H1 (cell line): ENCODE measurements at regions not wholly inside any gene's neighbourhood (a gene's known extent, or its start where the extent isn't known, plus 50 kb on each side); places are given as distances from the start of the nearest gene placed in this dataset.

Experiments
- CTCF ChIA-PET: fragments of 300-600 bp; sonication (Branson Sonifier 250); formaldehyde crosslinking; loops from one replicate; lab custom pipeline; 2021; ENCODE audit not compliant: partially characterized antibody; lab: Charles Lee
- POLR2A ChIA-PET: fragments of 300-600 bp; sonication (Branson Sonifier 250); formaldehyde crosslinking; loops from one replicate; lab custom pipeline; 2021; ENCODE audit warnings: inconsistent platforms; ENCODE audit not compliant: partially characterized antibody; lab: Charles Lee
- DNase-seq, 2 experiments: peaks; one replicate each; pipeline versions ENCODE4 v3.0.0 to v3.0.0-alpha.2; 2010 to 2022; ENCODE audit warnings: low spot score in 2 of 2, low read depth in 1 of 2, mixed read lengths in 1 of 2
- FAIRE-seq: peaks from 2 replicates; lab custom pipeline; 2011; peaks lifted over from hg19 to GRCh38; lab: Jason Lieb, UNC
- H2AFZ ChIP-seq: 2 replicates; pipeline ENCODE4 v1.8.1; 2012; ENCODE audit warnings: low read length, inconsistent platforms
- H2AK5ac ChIP-seq: 2 replicates; pipeline ENCODE4 v1.6.1; 2013; ENCODE audit warnings: low read depth, low read length
- H2BK120ac ChIP-seq: replicated peaks from 2 replicates; pipeline ENCODE3; 2013; ENCODE audit warnings: low read depth, low read length, inconsistent platforms
- H2BK12ac ChIP-seq: 2 replicates; pipeline ENCODE4 v1.6.1; 2013; ENCODE audit warnings: low read depth, low read length
- H2BK15ac ChIP-seq: 2 replicates; pipeline ENCODE4 v1.6.1; 2013; ENCODE audit warnings: low read length
- H2BK20ac ChIP-seq: 2 replicates; pipeline ENCODE4 v1.6.1; 2013; ENCODE audit warnings: low read length
- H2BK5ac ChIP-seq: 2 replicates; pipeline ENCODE4 v1.6.1; 2013; ENCODE audit warnings: low read depth, low read length
- H3K14ac ChIP-seq: 2 replicates; pipeline ENCODE4 v1.6.1; 2013; ENCODE audit warnings: inconsistent platforms; ENCODE audit not compliant: insufficient read length
- H3K18ac ChIP-seq: 2 replicates; pipeline ENCODE4 v1.6.1; 2013; ENCODE audit warnings: low read length; ENCODE audit errors: extremely low read depth
- H3K23ac ChIP-seq: 2 replicates; pipeline ENCODE4 v1.6.1; 2013; ENCODE audit warnings: inconsistent platforms; ENCODE audit not compliant: insufficient read length
- H3K23me2 ChIP-seq: 2 replicates; pipeline ENCODE4 v1.6.1; 2013; ENCODE audit warnings: low read depth, low read length
- H3K27ac ChIP-seq: 2 replicates; pipeline ENCODE4 v1.6.1; 2011; ENCODE audit warnings: low read depth, low read length, inconsistent platforms
- H3K27me3 ChIP-seq, 4 experiments: replicated peaks in 1 of 4; 1 replicate in 1 of 4; 2 replicates in 3 of 4; pipeline versions ENCODE4 v1.6.1 to v1.8.1; 2011 to 2013; ENCODE audit warnings: low read length in 3 of 4, mild to moderate bottlenecking in 3 of 4, inconsistent platforms in 2 of 4, mixed read lengths in 2 of 4, moderate library complexity in 1 of 4; ENCODE audit not compliant: control insufficient read depth in 3 of 4, insufficient read depth in 3 of 4; ENCODE audit errors: extremely low read depth in 1 of 4
- H3K36me3 ChIP-seq, 4 experiments: 2 replicates each; pipeline versions ENCODE4 v1.6.1 to v1.8.1; 2011 to 2013; ENCODE audit warnings: mild to moderate bottlenecking in 4 of 4, low read length in 3 of 4, moderate library complexity in 2 of 4, control low read depth in 1 of 4, inconsistent platforms in 1 of 4; ENCODE audit not compliant: insufficient read depth in 4 of 4, control insufficient read depth in 2 of 4
- H3K4ac ChIP-seq: replicated peaks from 2 replicates; pipeline ENCODE3; 2013; ENCODE audit warnings: low read length, low read depth, mixed read lengths, inconsistent platforms; ENCODE audit not compliant: insufficient read length
- H3K4me1 ChIP-seq, 4 experiments: replicated peaks in 1 of 4; 1 replicate in 1 of 4; 2 replicates in 3 of 4; pipeline versions ENCODE4 v1.6.1 to v1.8.1; 2011 to 2013; ENCODE audit warnings: low read length in 3 of 4, inconsistent platforms in 2 of 4, mixed read lengths in 1 of 4; ENCODE audit not compliant: insufficient read depth in 4 of 4, control insufficient read depth in 3 of 4
- H3K4me2 ChIP-seq, 2 experiments: 2 replicates each; pipeline versions ENCODE4 v1.6.1 to v1.8.1; 2011 to 2013; ENCODE audit warnings: low read depth in 2 of 2, low read length in 2 of 2, control low read depth in 1 of 2, inconsistent platforms in 1 of 2, mild to moderate bottlenecking in 1 of 2; ENCODE audit not compliant: insufficient read depth in 1 of 2
- H3K4me3 ChIP-seq, 4 experiments: fragments of 200-600, 300-600 bp in 1 of 4; sonication (generic), shearing (Covaris generic), sonication (Bioruptor Twin) in 1 of 4; 2 replicates each; pipeline versions ENCODE4 v1.5.1 to v1.8.1; 2011 to 2016; ENCODE audit warnings: low read length in 4 of 4, low read depth in 3 of 4, control low read depth in 2 of 4, inconsistent platforms in 2 of 4, mild to moderate bottlenecking in 2 of 4, mixed read lengths in 1 of 4, moderate library complexity in 1 of 4; ENCODE audit not compliant: insufficient read depth in 2 of 4; ENCODE audit errors: extremely low read depth in 1 of 4
- H3K56ac ChIP-seq: replicated peaks from 2 replicates; pipeline ENCODE3; 2013; ENCODE audit warnings: low read depth, mild to moderate bottlenecking, mixed read lengths, low read length, inconsistent platforms; ENCODE audit not compliant: insufficient read length
- H3K79me1 ChIP-seq: 2 replicates; pipeline ENCODE4 v1.6.1; 2013; ENCODE audit warnings: low read depth, low read length, control low read depth
- H3K79me2 ChIP-seq, 2 experiments: 2 replicates each; pipeline versions ENCODE4 v1.6.1 to v1.8.1; 2012 to 2013; ENCODE audit warnings: low read length in 2 of 2, mild to moderate bottlenecking in 2 of 2, inconsistent platforms in 1 of 2; ENCODE audit not compliant: insufficient read depth in 2 of 2, control insufficient read depth in 1 of 2
- H3K9ac ChIP-seq, 4 experiments: replicated peaks in 1 of 4; 1 replicate in 1 of 4; 2 replicates in 3 of 4; pipeline versions ENCODE4 v1.6.1 to v1.8.1; 2011 to 2013; ENCODE audit warnings: low read depth in 3 of 4, low read length in 3 of 4, control low read depth in 2 of 4, mild to moderate bottlenecking in 2 of 4, moderate library complexity in 2 of 4, inconsistent platforms in 1 of 4; ENCODE audit errors: extremely low read depth in 1 of 4
- H3K9me3 ChIP-seq, 2 experiments: 2 replicates each; pipeline versions ENCODE4 v1.6.1 to v1.8.1; 2012 to 2013; ENCODE audit warnings: mild to moderate bottlenecking in 2 of 2, moderate library complexity in 2 of 2, control low read depth in 1 of 2, inconsistent platforms in 1 of 2, low read depth in 1 of 2, low read length in 1 of 2, mixed read lengths in 1 of 2; ENCODE audit not compliant: insufficient read depth in 2 of 2
- H4K20me1 ChIP-seq, 2 experiments: replicated peaks in 1 of 2; 2 replicates each; pipeline versions ENCODE3 to v1.8.1; 2011 to 2013; ENCODE audit warnings: inconsistent platforms in 2 of 2, low read length in 2 of 2, mild to moderate bottlenecking in 1 of 2; ENCODE audit not compliant: insufficient read depth in 2 of 2, control insufficient read depth in 1 of 2
- H4K5ac ChIP-seq: 2 replicates; pipeline ENCODE4 v1.6.1; 2013; ENCODE audit warnings: low read length, low read depth, mixed read lengths, inconsistent platforms; ENCODE audit not compliant: insufficient read length
- H4K8ac ChIP-seq: 2 replicates; pipeline ENCODE4 v1.8.0; 2013; ENCODE audit warnings: mild to moderate bottlenecking, moderate library complexity, low read length, inconsistent platforms; ENCODE audit not compliant: insufficient read depth; ENCODE audit errors: extremely low read depth
- H4K91ac ChIP-seq: replicated peaks from 2 replicates; pipeline ENCODE3; 2013; ENCODE audit warnings: low read length, mixed read lengths, inconsistent platforms; ENCODE audit not compliant: insufficient read length
- BRCA1 ChIP-seq: IDR thresholded peaks from 2 replicates; pipeline ENCODE4 v1.6.1; 2012; ENCODE audit warnings: low read depth, low read length, improper control_type of control experiment
- CTCF ChIP-seq, 3 experiments: IDR thresholded peaks; 1 replicate in 2 of 3; 2 replicates in 1 of 3; pipeline versions ENCODE4 v1.5.1 to v1.6.1; 2011; ENCODE audit warnings: low read length in 3 of 3, mild to moderate bottlenecking in 3 of 3, inconsistent platforms in 2 of 3, low read depth in 1 of 3, moderate library complexity in 1 of 3; ENCODE audit not compliant: insufficient read depth in 1 of 3; ENCODE audit errors: control extremely low read depth in 1 of 3
- JUN ChIP-seq: IDR thresholded peaks from 2 replicates; pipeline ENCODE4 v1.6.1; 2011; ENCODE audit warnings: low read depth, mild to moderate bottlenecking, improper control_type of control experiment, low read length
- KDM1A ChIP-seq: fragments of 200-600, 300-600 bp; sonication (generic); IDR thresholded peaks from 2 replicates; pipeline ENCODE4 v1.7.1; 2016; ENCODE audit warnings: mild to moderate bottlenecking, low read length, borderline replicate concordance
- NRF1 ChIP-seq: IDR thresholded peaks from 2 replicates; pipeline ENCODE4 v1.6.1; 2011; ENCODE audit warnings: mild to moderate bottlenecking, low read depth, low read length, improper control_type of control experiment
- RBBP5 ChIP-seq: IDR thresholded peaks from 2 replicates; pipeline ENCODE4 v1.7.1; 2012; ENCODE audit warnings: low read depth, mild to moderate bottlenecking, inconsistent platforms, low read length, moderate library complexity, borderline replicate concordance
- SAP30 ChIP-seq: fragments of 300-600 bp; sonication (generic); IDR thresholded peaks from 2 replicates; pipeline ENCODE4 v1.7.1; 2012; ENCODE audit warnings: low read length, moderate library complexity, mild to moderate bottlenecking, inconsistent platforms; ENCODE audit not compliant: insufficient read depth, insufficient replicate concordance
- SIRT6 ChIP-seq: IDR thresholded peaks from one replicate; pipeline ENCODE4 v1.7.1; 2012; ENCODE audit warnings: low read length, inconsistent platforms
- SP1 ChIP-seq: IDR thresholded peaks from 2 replicates; pipeline ENCODE4 v1.6.1; 2011; ENCODE audit warnings: low read depth, low read length
- SP4 ChIP-seq: IDR thresholded peaks from 2 replicates; pipeline ENCODE4 v1.6.1; 2012; ENCODE audit warnings: low read length, inconsistent platforms
- TCF12 ChIP-seq: IDR thresholded peaks from 2 replicates; pipeline ENCODE4 v1.6.1; 2011; ENCODE audit warnings: low read depth, mild to moderate bottlenecking, low read length
- YY1 ChIP-seq: IDR thresholded peaks from 2 replicates; pipeline ENCODE4 v1.6.1; 2011; ENCODE audit warnings: low read depth, mild to moderate bottlenecking, low read length
- WGBS, 2 experiments: shearing (Covaris generic) in 1 of 2; methylation state at CpG; one replicate each; pipeline versions ENCODE4 v1.1.6 to v1.1.7; 2013 to 2015; ENCODE audit warnings: low lambda C conversion rate in 2 of 2, mixed read lengths in 2 of 2, inconsistent platforms in 1 of 2, low coverage in 1 of 2, missing lambda C conversion rate in 1 of 2; ENCODE audit not compliant: insufficient replicate concordance in 2 of 2, insufficient coverage in 1 of 2, insufficient read length in 1 of 2; ENCODE audit errors: extremely low coverage in 1 of 2, missing lambda C conversion rate in 1 of 2; 5-methylcytosine and 5-hydroxymethylcytosine counted together
- TF ChIP-seq, protein P1 (sequence below): IDR thresholded peaks from 2 replicates; pipeline ENCODE4 v1.6.1; 2012; ENCODE audit warnings: inconsistent platforms

DNA sequence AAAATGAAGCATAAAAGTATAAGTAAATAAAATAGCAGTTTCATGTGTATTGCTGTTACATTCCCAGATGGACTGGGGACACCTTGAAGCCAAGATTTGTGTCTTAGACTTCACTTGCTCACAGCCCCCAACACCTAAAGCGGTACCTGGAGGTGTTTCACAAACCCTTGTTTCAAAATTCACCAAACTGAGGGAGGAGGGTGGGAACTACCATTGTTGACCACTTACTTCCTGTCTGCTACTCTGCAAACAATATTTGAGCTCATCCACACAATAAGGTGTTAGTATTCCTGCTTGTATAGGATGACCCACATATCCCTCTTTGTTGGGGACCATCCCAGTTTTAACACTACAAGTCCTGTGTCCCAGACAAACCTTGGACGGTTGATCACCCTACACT, 115.9 kb upstream of the SYT6 start:
- Histone ChIP-seq H2BK20ac (no peak overlapping the region), H4K91ac (no peak overlapping the region), H4K8ac (no peak overlapping the region), H3K4me3 (no peak overlapping the region), H3K4me2 (no peak overlapping the region), H3K79me1 (no peaks in the 10 kb centered on the region), H2BK120ac (no peak overlapping the region), H3K18ac (no peak overlapping the region), H3K56ac (no peak overlapping the region), H3K23ac (no peak overlapping the region), H3K4me1 (no peaks in the 10 kb centered on the region), H3K36me3 (no peaks in the 10 kb centered on the region), H2BK15ac (no peak overlapping the region), H3K23me2 (no peaks in the 10 kb centered on the region), H4K5ac (no peak overlapping the region), H3K79me2 (no peaks in the 10 kb centered on the region), H2BK5ac (no peak overlapping the region), H3K9me3 (no peaks in the 10 kb centered on the region), H3K27ac (no peak overlapping the region), H3K9ac (no peak overlapping the region), H2BK12ac (no peak overlapping the region), H2AFZ (no peak overlapping the region), H3K14ac (no peak overlapping the region), H2AK5ac (no peak overlapping the region), H3K4ac (no peak overlapping the region), H3K27me3 (no peaks in the 10 kb centered on the region; a peak in 1 of 7 replicates), H4K20me1 (no peaks in the 10 kb centered on the region)
- ChIA-PET CTCF (interaction anchor here (1.0 to 4.1 kb wide), 2 partner anchors 10 to 12 kb away, joined by 4 to 32 read pairs; no protein-coding TSS in a partner anchor), POLR2A (no interaction called here)
- DNase-seq (no peak), FAIRE-seq (no peak)
- 87% methylated on average over 2 of the region's 2 CpGs; no CpG with 5 or more reads in 1 of the 2 experiments for WGBS, 2 experiments
- TF ChIP-seq SIRT6, result no peak
- TF ChIP-seq TCF12, result no peak
- TF ChIP-seq KDM1A, result no peak
- no peak for TF ChIP-seq SAP30
- TF ChIP-seq BRCA1, result no peak
- TF ChIP-seq, protein P1, sequence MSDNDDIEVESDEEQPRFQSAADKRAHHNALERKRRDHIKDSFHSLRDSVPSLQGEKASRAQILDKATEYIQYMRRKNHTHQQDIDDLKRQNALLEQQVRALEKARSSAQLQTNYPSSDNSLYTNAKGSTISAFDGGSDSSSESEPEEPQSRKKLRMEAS, result no peak
- no peak for TF ChIP-seq YY1
- TF ChIP-seq RBBP5, result no peak
- no peak for TF ChIP-seq JUN
- no peak for TF ChIP-seq NRF1
- no peak for TF ChIP-seq SP1
- TF ChIP-seq CTCF (IDR thresholded peaks at IDR 0.05; ENCODE audit: control extremely low read depth in 1 of 3, insufficient read depth in 1 of 3, low read depth in 1 of 3, low read length in 3 of 3), result no peak
- no peak for TF ChIP-seq SP4
